ENCODE measurements at regions not wholly inside any gene's neighbourhood (a gene's known extent, or its start where the extent isn't known, plus 50 kb on each side); places are given as distances from the start of the nearest gene placed in this dataset.
"Not testable (repeated sequence)": the region's sequence is repeated elsewhere in the genome, so short reads cannot be mapped to it uniquely, and the experiment has no call there.

DNA sequence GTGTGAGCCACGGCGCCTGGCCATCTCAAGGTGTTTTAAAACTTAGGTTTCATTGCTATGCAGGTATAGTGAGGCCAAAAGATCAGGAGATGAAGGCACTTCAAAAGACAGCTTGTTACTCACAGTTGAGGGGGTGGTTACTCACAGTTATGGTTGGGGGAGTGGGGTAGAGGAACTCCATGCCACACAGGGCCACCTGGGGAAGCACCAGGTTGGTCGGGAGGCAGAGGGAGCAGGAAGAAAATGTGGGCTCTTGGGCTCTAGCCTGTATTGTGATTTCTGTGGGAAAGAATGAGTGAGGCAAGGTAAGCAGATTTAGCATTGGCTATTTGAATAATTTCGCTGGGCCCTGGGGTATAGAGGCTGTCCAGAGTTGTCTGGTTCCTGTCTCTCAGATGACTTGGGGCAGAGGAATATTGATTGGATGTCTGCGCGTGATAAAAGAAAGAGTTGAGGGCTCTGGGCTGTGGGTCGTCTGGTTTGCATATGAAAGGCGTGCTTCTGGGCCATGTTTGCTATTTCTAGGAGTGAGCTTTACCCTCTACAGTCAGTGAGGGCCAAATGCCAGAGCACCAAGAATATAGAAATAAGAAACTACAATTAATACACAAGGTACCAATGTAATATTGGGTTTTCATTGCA is 226.1 kb upstream of the FAM240B start:
- TF ChIP-seq, protein P1, sequence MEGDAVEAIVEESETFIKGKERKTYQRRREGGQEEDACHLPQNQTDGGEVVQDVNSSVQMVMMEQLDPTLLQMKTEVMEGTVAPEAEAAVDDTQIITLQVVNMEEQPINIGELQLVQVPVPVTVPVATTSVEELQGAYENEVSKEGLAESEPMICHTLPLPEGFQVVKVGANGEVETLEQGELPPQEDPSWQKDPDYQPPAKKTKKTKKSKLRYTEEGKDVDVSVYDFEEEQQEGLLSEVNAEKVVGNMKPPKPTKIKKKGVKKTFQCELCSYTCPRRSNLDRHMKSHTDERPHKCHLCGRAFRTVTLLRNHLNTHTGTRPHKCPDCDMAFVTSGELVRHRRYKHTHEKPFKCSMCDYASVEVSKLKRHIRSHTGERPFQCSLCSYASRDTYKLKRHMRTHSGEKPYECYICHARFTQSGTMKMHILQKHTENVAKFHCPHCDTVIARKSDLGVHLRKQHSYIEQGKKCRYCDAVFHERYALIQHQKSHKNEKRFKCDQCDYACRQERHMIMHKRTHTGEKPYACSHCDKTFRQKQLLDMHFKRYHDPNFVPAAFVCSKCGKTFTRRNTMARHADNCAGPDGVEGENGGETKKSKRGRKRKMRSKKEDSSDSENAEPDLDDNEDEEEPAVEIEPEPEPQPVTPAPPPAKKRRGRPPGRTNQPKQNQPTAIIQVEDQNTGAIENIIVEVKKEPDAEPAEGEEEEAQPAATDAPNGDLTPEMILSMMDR (conservative IDR thresholded peaks at IDR 0.05; ENCODE audit: low read depth, low read length): not testable (repeated sequence)
- not testable (repeated sequence) for TF ChIP-seq EZH2 (IDR thresholded peaks at IDR 0.05; ENCODE audit: borderline replicate concordance, low read depth, low read length, poor library complexity, severe bottlenecking)

Measured in A673 (cell line).